ENCODE measurements at regions not wholly inside any gene's neighbourhood (a gene's known extent, or its start where the extent isn't known, plus 50 kb on each side); places are given as distances from the start of the nearest gene placed in this dataset.

- H3K4me3 ChIP-seq, result no peak overlapping the region
- 38% methylated on average over 2 of the region's 2 CpGs for WGBS (ENCODE audit: insufficient coverage, insufficient replicate concordance, low lambda C conversion rate, missing lambda C conversion rate)
- no peaks in the 10 kb centered on the region for H3K36me3 ChIP-seq (ENCODE audit: control insufficient read depth in 2 of 2, insufficient read depth in 2 of 2, low read length in 1 of 2)
- CTCF ChIA-PET, result no interaction called here
- no peaks in the 10 kb centered on the region for H3K27me3 ChIP-seq (replicated peaks in 1 of 2; ENCODE audit: control insufficient read depth in 2 of 2, insufficient read depth in 2 of 2, low read length in 1 of 2)
- POLR2A ChIA-PET, result no interaction called here
- H3K27ac ChIP-seq (ENCODE audit: control insufficient read depth, insufficient read depth), result no peak overlapping the region
- intact Hi-C loops (cut with micrococcal nuclease; ENCODE audit: unreplicated experiment) (no loop called here), in situ Hi-C loops (cut with MboI) (no loop called here)
- no peaks in the 10 kb centered on the region for H3K9me3 ChIP-seq (replicated peaks; ENCODE audit: control insufficient read depth, insufficient read depth, low read length)
- RAD21 ChIA-PET (ENCODE audit: unreplicated experiment), result no interaction called here
- no peaks in the 10 kb centered on the region for H3K79me2 ChIP-seq (ENCODE audit: control insufficient read depth, insufficient read depth, low read length)
- H3K4me2 ChIP-seq (ENCODE audit: control insufficient read depth, insufficient read depth), result no peak overlapping the region
- BruUV-seq (replicated peaks), result no TSS peak
- SMC1A ChIA-PET (ENCODE audit: uncharacterized antibody, unreplicated experiment), result interaction anchor here (0.7 kb wide), 1 partner anchor 631 kb away, joined by 3 read pairs; no protein-coding TSS in a partner anchor
- DNase-seq (ENCODE audit: low read depth, low spot score) (no peak), FAIRE-seq (no peak), ATAC-seq (no peak)
- no peak overlapping the region for H2AFZ ChIP-seq (ENCODE audit: control insufficient read depth, low read depth, low read length)
- H4K20me1 ChIP-seq (ENCODE audit: control insufficient read depth, insufficient read depth), result no peaks in the 10 kb centered on the region
- no peak overlapping the region for H3K9ac ChIP-seq (ENCODE audit: control insufficient read depth, insufficient read depth, low read length)
- TF ChIP-seq NKRF (conservative IDR thresholded peaks at IDR 0.05) (no peak), IRF4 (IDR thresholded peaks at IDR 0.05; ENCODE audit: low read depth, low read length) (no peak), TCF12 (IDR thresholded peaks at IDR 0.05; ENCODE audit: low read depth, low read length) (no peak), KAT2A (conservative IDR thresholded peaks at IDR 0.05; ENCODE audit: control insufficient read depth, low read depth, low read length) (no peak), CEBPB (IDR thresholded peaks at IDR 0.05; ENCODE audit: borderline replicate concordance in 1 of 2, low read depth in 2 of 2, low read length in 2 of 2) (no peak), HDAC2 (IDR thresholded peaks at IDR 0.05) (no peak), ZNF384 (IDR thresholded peaks at IDR 0.05; ENCODE audit: borderline replicate concordance, low read depth, low read length) (no peak), RELB (IDR thresholded peaks at IDR 0.05; ENCODE audit: low read depth) (no peak), ELK1 (IDR thresholded peaks at IDR 0.05; ENCODE audit: low read depth, low read length) (no peak), SUPT20H (IDR thresholded peaks at IDR 0.05; ENCODE audit: borderline replicate concordance, control insufficient read depth, low read depth, low read length) (no peak), PKNOX1 (IDR thresholded peaks at IDR 0.05) (no peak)
- H3K4me1 ChIP-seq (ENCODE audit: control insufficient read depth, insufficient read depth, low read length), result no peaks in the 10 kb centered on the region
Observed at GRCh38 chr4:43456383-43456782, 563.9 kb downstream of the GRXCR1 start.

Data from GM12878 (cell line).